ENCODE measurements at regions not wholly inside any gene's neighbourhood (a gene's known extent, or its start where the extent isn't known, plus 50 kb on each side); places are given as distances from the start of the nearest gene placed in this dataset.
A peak's percentile ranks its signal among the peaks of the same experiment; 100 is the strongest.
"Not testable (repeated sequence)": the region's sequence is repeated elsewhere in the genome, so short reads cannot be mapped to it uniquely, and the experiment has no call there.

GRCh38 chr4:59770601-59771264 lies 1429.4 kb upstream of the ADGRL3 start:
- CTCF ChIA-PET = no interaction called here
- Histone ChIP-seq H3K9me3 (ENCODE audit: low read length) (no peaks in the 10 kb centered on the region), H2AFZ (ENCODE audit: low read length) (no peak overlapping the region), H3K27ac (ENCODE audit: low read length) (no peak overlapping the region), H3K9me2 (replicated peaks; ENCODE audit: low read length) (peaks cover 4% of the 10 kb centered on the region; the same call in 1 of the 2 replicates), H4K20me1 (ENCODE audit: low read length) (no peaks in the 10 kb centered on the region), H3K27me3 (ENCODE audit: low read length) (no peaks in the 10 kb centered on the region), H3K4me2 (ENCODE audit: low read length) (no peak overlapping the region), H3K4me3 (ENCODE audit: low read length) (no peak overlapping the region), H3K4me1 (ENCODE audit: insufficient read depth, low read length) (no peaks in the 10 kb centered on the region), H3K79me2 (ENCODE audit: low read length) (no peaks in the 10 kb centered on the region), H3K36me3 (ENCODE audit: low read depth, low read length) (no peaks in the 10 kb centered on the region), H3F3A (ENCODE audit: low read length, unreplicated experiment) (no peaks in the 10 kb centered on the region), H3K9ac (ENCODE audit: low read length) (no peak overlapping the region)
- DNase-seq (no peak), ATAC-seq (no peak)
- no TSS peak for BruUV-seq (replicated peaks)
- POLR2A ChIA-PET (ENCODE audit: unreplicated experiment) = no interaction called here
- intact Hi-C loops (cut with micrococcal nuclease) = no loop called here
- TF ChIP-seq EZH2phosphoT487 (IDR thresholded peaks at IDR 0.05; ENCODE audit: borderline replicate concordance, low read length) (no peak), EZH2 (IDR thresholded peaks at IDR 0.05; ENCODE audit: low read length, unreplicated experiment) (no peak)
- TF ChIP-seq, protein P1, sequence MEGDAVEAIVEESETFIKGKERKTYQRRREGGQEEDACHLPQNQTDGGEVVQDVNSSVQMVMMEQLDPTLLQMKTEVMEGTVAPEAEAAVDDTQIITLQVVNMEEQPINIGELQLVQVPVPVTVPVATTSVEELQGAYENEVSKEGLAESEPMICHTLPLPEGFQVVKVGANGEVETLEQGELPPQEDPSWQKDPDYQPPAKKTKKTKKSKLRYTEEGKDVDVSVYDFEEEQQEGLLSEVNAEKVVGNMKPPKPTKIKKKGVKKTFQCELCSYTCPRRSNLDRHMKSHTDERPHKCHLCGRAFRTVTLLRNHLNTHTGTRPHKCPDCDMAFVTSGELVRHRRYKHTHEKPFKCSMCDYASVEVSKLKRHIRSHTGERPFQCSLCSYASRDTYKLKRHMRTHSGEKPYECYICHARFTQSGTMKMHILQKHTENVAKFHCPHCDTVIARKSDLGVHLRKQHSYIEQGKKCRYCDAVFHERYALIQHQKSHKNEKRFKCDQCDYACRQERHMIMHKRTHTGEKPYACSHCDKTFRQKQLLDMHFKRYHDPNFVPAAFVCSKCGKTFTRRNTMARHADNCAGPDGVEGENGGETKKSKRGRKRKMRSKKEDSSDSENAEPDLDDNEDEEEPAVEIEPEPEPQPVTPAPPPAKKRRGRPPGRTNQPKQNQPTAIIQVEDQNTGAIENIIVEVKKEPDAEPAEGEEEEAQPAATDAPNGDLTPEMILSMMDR (conservative IDR thresholded peaks at IDR 0.05; ENCODE audit: low read depth, low read length) = no peak

DNA sequence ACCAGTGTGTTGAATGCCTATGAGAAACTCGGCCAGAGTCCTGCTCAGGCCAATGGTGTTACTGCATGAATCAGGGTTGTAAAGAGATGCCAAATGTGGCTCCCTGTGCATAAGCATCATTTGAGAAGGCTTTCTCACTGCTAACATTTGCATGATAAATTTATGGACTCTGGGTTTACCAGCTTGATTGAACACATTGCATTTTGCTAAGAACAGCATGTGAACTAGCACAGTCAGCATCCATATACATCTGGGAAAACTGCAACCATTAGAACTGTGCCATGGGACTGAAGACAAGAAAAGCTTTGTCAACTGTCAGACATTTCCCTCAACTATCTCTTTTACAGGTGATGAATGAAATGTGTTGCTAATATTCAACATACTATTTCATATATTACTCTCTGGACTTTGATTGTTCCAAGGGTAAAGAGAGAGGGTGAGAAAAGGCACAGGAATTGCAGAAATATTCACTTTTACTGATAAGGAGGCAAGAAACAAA lies 1427.4 kb upstream of the ADGRL3 start:
- ChIA-PET CTCF (no interaction called here), POLR2A (ENCODE audit: unreplicated experiment) (no interaction called here)
- Histone ChIP-seq H3K27ac (ENCODE audit: low read length) (no peak overlapping the region), H3K9me2 (replicated peaks; ENCODE audit: low read length) (peaks cover 4% of the 10 kb centered on the region; the same call in 1 of the 2 replicates), H3K4me3 (ENCODE audit: low read length) (0 out of 2 replicates have a peak overlapping the region, but pooled peaks have one; percentile 20), H3K4me1 (ENCODE audit: insufficient read depth, low read length) (no peaks in the 10 kb centered on the region), H3K9ac (ENCODE audit: low read length) (no peak overlapping the region), H2AFZ (ENCODE audit: low read length) (peak overlapping the region; percentile 40; the same call in 1 of the 2 replicates), H3K79me2 (ENCODE audit: low read length) (no peaks in the 10 kb centered on the region), H3K27me3 (ENCODE audit: low read length) (no peaks in the 10 kb centered on the region), H3K9me3 (ENCODE audit: low read length) (no peaks in the 10 kb centered on the region), H3K4me2 (ENCODE audit: low read length) (no peak overlapping the region), H4K20me1 (ENCODE audit: low read length) (no peaks in the 10 kb centered on the region), H3F3A (ENCODE audit: low read length, unreplicated experiment) (no peaks in the 10 kb centered on the region), H3K36me3 (ENCODE audit: low read depth, low read length) (no peaks in the 10 kb centered on the region)
- BruUV-seq (replicated peaks) = no TSS peak
- no peak for ATAC-seq
- no peak for TF ChIP-seq EZH2phosphoT487 (IDR thresholded peaks at IDR 0.05; ENCODE audit: borderline replicate concordance, low read length)
- no peak for TF ChIP-seq EZH2 (IDR thresholded peaks at IDR 0.05; ENCODE audit: low read length, unreplicated experiment)
- TF ChIP-seq, protein P1 (conservative IDR thresholded peaks at IDR 0.05; ENCODE audit: low read depth, low read length) = no peak
- no peak for DNase-seq
- intact Hi-C loops (cut with micrococcal nuclease) = no loop called here

GRCh38 chr4:59780271-59780670 lies 1419.9 kb upstream of the ADGRL3 start:
- H4K20me1 ChIP-seq (ENCODE audit: low read length); BruUV-seq (replicated peaks); POLR2A ChIA-PET (ENCODE audit: unreplicated experiment); H3K9me2 ChIP-seq (replicated peaks; ENCODE audit: low read length); H3K27me3 ChIP-seq (ENCODE audit: low read length); H3F3A ChIP-seq (ENCODE audit: low read length, unreplicated experiment); H3K9me3 ChIP-seq (ENCODE audit: low read length); H3K9ac ChIP-seq (ENCODE audit: low read length); H3K4me3 ChIP-seq (ENCODE audit: low read length); H3K36me3 ChIP-seq (ENCODE audit: low read depth, low read length); CTCF ChIA-PET; H3K27ac ChIP-seq (ENCODE audit: low read length); H3K4me2 ChIP-seq (ENCODE audit: low read length); H3K79me2 ChIP-seq (ENCODE audit: low read length); DNase-seq; intact Hi-C loops (cut with micrococcal nuclease); H3K4me1 ChIP-seq (ENCODE audit: insufficient read depth, low read length): not testable (repeated sequence)
- ATAC-seq = peak; percentile 20; the same call in 1 of the 2 replicates
- H2AFZ ChIP-seq (ENCODE audit: low read length) = 0 out of 2 replicates have a peak overlapping the region, but pooled peaks have one; percentile 16

Data from PC-3 (cell line).